H9 (cell line): ENCODE measurements at regions not wholly inside any gene's neighbourhood (a gene's known extent, or its start where the extent isn't known, plus 50 kb on each side); places are given as distances from the start of the nearest gene placed in this dataset.

Source experiments
- DNase-seq: peaks from one replicate; pipeline ENCODE4 v3.0.0-alpha.2; 2017
- H2AFZ ChIP-seq: one replicate; pipeline ENCODE4 v1.6.1; 2013; ENCODE audit warnings: mild to moderate bottlenecking, low read length, control low read depth, moderate library complexity
- H2AK5ac ChIP-seq: 2 replicates; pipeline ENCODE4 v1.6.1; 2013; ENCODE audit warnings: low read length, control low read depth, mixed read lengths; ENCODE audit not compliant: insufficient read length
- H2BK120ac ChIP-seq: one replicate; pipeline ENCODE4 v1.6.1; 2013; ENCODE audit warnings: low read depth, mild to moderate bottlenecking, low read length, control low read depth, inconsistent platforms; ENCODE audit not compliant: poor library complexity, severe bottlenecking
- H2BK12ac ChIP-seq: 2 replicates; pipeline ENCODE4 v1.6.1; 2013; ENCODE audit warnings: low read length, control low read depth, mixed read lengths, low read depth; ENCODE audit not compliant: insufficient read length
- H2BK15ac ChIP-seq: 2 replicates; pipeline ENCODE4 v1.6.1; 2013; ENCODE audit warnings: low read depth, low read length, control low read depth
- H2BK20ac ChIP-seq: one replicate; pipeline ENCODE4 v1.6.1; 2013; ENCODE audit warnings: low read depth, mild to moderate bottlenecking, low read length, control low read depth, inconsistent platforms; ENCODE audit not compliant: poor library complexity, severe bottlenecking
- H2BK5ac ChIP-seq: 2 replicates; pipeline ENCODE4 v1.6.1; 2013; ENCODE audit warnings: low read length, control low read depth, mixed read lengths; ENCODE audit not compliant: insufficient read length
- H3K14ac ChIP-seq: 2 replicates; pipeline ENCODE4 v1.6.1; 2013; ENCODE audit warnings: low read length, control low read depth; ENCODE audit not compliant: insufficient read depth
- H3K18ac ChIP-seq: 2 replicates; pipeline ENCODE4 v1.6.1; 2013; ENCODE audit warnings: low read depth, mild to moderate bottlenecking, mixed read lengths, low read length, control low read depth; ENCODE audit not compliant: insufficient read length
- H3K23ac ChIP-seq: 2 replicates; pipeline ENCODE4 v1.6.1; 2013; ENCODE audit warnings: low read length, control low read depth, mixed read lengths, low read depth; ENCODE audit not compliant: insufficient read length
- H3K23me2 ChIP-seq: 2 replicates; pipeline ENCODE4 v1.6.1; 2013; ENCODE audit warnings: low read depth, mild to moderate bottlenecking, mixed read lengths, low read length, control low read depth; ENCODE audit not compliant: insufficient read length, poor library complexity, severe bottlenecking
- H3K27ac ChIP-seq: 2 replicates; pipeline ENCODE4 v1.5.1; 2013; ENCODE audit warnings: low read length, control low read depth, mixed read lengths, low read depth; ENCODE audit not compliant: insufficient read length
- H3K27me3 ChIP-seq: 2 replicates; pipeline ENCODE4 v1.6.1; 2013; ENCODE audit warnings: low read length, control low read depth, inconsistent platforms; ENCODE audit not compliant: insufficient read depth
- H3K4ac ChIP-seq: 2 replicates; pipeline ENCODE4 v1.6.1; 2013; ENCODE audit warnings: low read depth, mild to moderate bottlenecking, control low read depth, inconsistent platforms, low read length, moderate library complexity
- H3K4me1 ChIP-seq: 2 replicates; pipeline ENCODE4 v1.6.1; 2013; ENCODE audit warnings: low read length, control low read depth, inconsistent platforms; ENCODE audit not compliant: insufficient read depth
- H3K4me2 ChIP-seq: 2 replicates; pipeline ENCODE4 v1.6.1; 2013; ENCODE audit warnings: low read length, control low read depth, mixed read lengths; ENCODE audit not compliant: insufficient read length, insufficient read depth
- H3K56ac ChIP-seq: 2 replicates; pipeline ENCODE4 v1.6.1; 2013; ENCODE audit warnings: low read depth, mild to moderate bottlenecking, mixed read lengths, low read length, control low read depth; ENCODE audit not compliant: insufficient read length
- H3K79me1 ChIP-seq: 2 replicates; pipeline ENCODE4 v1.6.1; 2013; ENCODE audit warnings: low read depth, mild to moderate bottlenecking, moderate library complexity, low read length, control low read depth, inconsistent platforms; ENCODE audit not compliant: insufficient read depth, poor library complexity, severe bottlenecking
- H3K79me2 ChIP-seq: 2 replicates; pipeline ENCODE4 v1.6.1; 2013; ENCODE audit warnings: low read length, control low read depth, inconsistent platforms; ENCODE audit not compliant: insufficient read depth
- H3K9ac ChIP-seq: 2 replicates; pipeline ENCODE4 v1.6.1; 2013; ENCODE audit warnings: low read length, control low read depth, mixed read lengths; ENCODE audit not compliant: insufficient read length; ENCODE audit errors: extremely low read depth
- H3K9me3 ChIP-seq: one replicate; pipeline ENCODE4 v1.6.1; 2013; ENCODE audit warnings: low read depth, low read length, inconsistent platforms; ENCODE audit not compliant: control insufficient read depth
- H3T11ph ChIP-seq: one replicate; pipeline ENCODE4 v1.6.1; 2013; ENCODE audit warnings: mild to moderate bottlenecking, low read length, control low read depth, inconsistent platforms
- H4K20me1 ChIP-seq: one replicate; pipeline ENCODE4 v1.6.1; 2013; ENCODE audit not compliant: control insufficient read depth, insufficient read length, insufficient read depth
- H4K5ac ChIP-seq: 2 replicates; pipeline ENCODE4 v1.6.1; 2013; ENCODE audit warnings: low read depth, mild to moderate bottlenecking, mixed read lengths, low read length, control low read depth; ENCODE audit not compliant: insufficient read length
- H4K8ac ChIP-seq: replicated peaks from 2 replicates; pipeline ENCODE4 v1.6.1; 2013; ENCODE audit warnings: low read length, control low read depth, mixed read lengths, low read depth; ENCODE audit not compliant: insufficient read length
- H4K91ac ChIP-seq: 2 replicates; pipeline ENCODE4 v1.6.1; 2013; ENCODE audit warnings: low read depth, mild to moderate bottlenecking, moderate library complexity, mixed read lengths, low read length, control low read depth; ENCODE audit not compliant: insufficient read length
- H3K27ac Mint-ChIP-seq, 3 experiments: 2 replicates in 2 of 3; 3 replicates in 1 of 3; pipeline ENCODE4 v1.8.0; 2020 to 2021; ENCODE audit warnings: mixed read lengths in 3 of 3, mild to moderate bottlenecking in 1 of 3, moderate library complexity in 1 of 3
- H3K27me3 Mint-ChIP-seq: 2 replicates; pipeline ENCODE4 v1.8.0; 2021; ENCODE audit warnings: low read depth, mild to moderate bottlenecking, moderate library complexity, mixed read lengths
- H3K36me3 Mint-ChIP-seq, 3 experiments: 2 replicates in 2 of 3; 3 replicates in 1 of 3; pipeline ENCODE4 v1.8.0; 2020 to 2021; ENCODE audit warnings: low read depth in 3 of 3, mixed read lengths in 3 of 3; ENCODE audit not compliant: insufficient read depth in 1 of 3
- H3K4me1 Mint-ChIP-seq, 2 experiments: 2 replicates each; pipeline ENCODE4 v1.8.0; 2020; ENCODE audit warnings: mixed read lengths in 2 of 2
- H3K4me3 Mint-ChIP-seq, 2 experiments: 2 replicates in 1 of 2; 3 replicates in 1 of 2; pipeline ENCODE4 v1.8.0; 2020 to 2021; ENCODE audit warnings: mild to moderate bottlenecking in 2 of 2, mixed read lengths in 2 of 2, moderate library complexity in 1 of 2
- H3K9me3 Mint-ChIP-seq, 2 experiments: 2 replicates in 1 of 2; 3 replicates in 1 of 2; pipeline ENCODE4 v1.8.0; 2020; ENCODE audit warnings: mild to moderate bottlenecking in 2 of 2, mixed read lengths in 2 of 2, moderate library complexity in 1 of 2
- CTCF ChIP-seq: fragments of 200-600 bp; sonication (generic); conservative IDR thresholded peaks from 3 replicates; pipeline ENCODE4 v1.8.0; 2021; ENCODE audit warnings: antibody characterized with exemption, mild to moderate bottlenecking
- WGBS: extraction: QIAGEN DNeasy Blood & Tissue Kit; methylation state at CpG from one replicate; pipeline ENCODE4 v1.1.7; 2013; ENCODE audit warnings: missing lambda C conversion rate, low lambda C conversion rate, mixed read lengths; ENCODE audit not compliant: insufficient read length; ENCODE audit errors: extremely low coverage; 5-methylcytosine and 5-hydroxymethylcytosine counted together

DNA sequence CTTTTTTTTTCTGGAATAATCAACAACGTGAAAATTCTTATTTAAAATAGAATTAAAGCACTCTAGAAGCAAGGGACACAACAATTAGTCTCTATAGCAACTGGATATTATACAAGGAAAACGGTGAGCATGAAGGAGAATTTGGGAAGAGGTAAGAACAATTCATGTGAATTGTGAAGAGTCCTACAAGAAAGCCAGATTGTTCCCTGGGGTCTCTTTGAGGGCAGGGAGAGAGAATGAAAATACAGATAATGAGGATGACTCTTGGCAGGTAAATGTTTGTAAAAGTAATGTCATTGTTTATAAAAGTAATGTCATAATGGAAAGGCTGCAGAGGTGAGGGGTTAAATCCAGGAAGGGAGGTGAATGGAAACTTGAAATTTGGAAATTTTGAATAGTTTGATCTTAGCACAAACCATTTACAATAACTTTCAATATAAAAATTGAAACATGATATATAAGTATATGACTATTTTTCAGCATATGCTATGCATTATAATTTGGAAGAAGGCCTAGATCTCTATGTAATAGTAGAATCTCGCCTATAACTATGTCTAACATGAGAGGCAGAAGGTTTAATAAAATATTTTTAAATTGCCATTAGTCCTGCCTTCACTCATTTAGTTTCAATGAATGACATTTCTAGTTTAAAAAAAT is 378.8 kb upstream of the DCN start:
- H3K79me1 ChIP-seq, result no peaks in the 10 kb centered on the region
- H3K79me2 ChIP-seq, result no peaks in the 10 kb centered on the region
- no peak overlapping the region for H3K56ac ChIP-seq
- Mint-ChIP-seq H3K27ac (no peak overlapping the region), H3K9me3 (peaks cover 0 to 3% of the 10 kb centered on the region in 2 experiments; a peak in 4 of 5 replicates), H3K36me3 (peaks cover 0 to 6% (median 0%) of the 10 kb centered on the region in 3 experiments; a peak in 1 of 7 replicates), H3K4me3 (no peak overlapping the region), H3K27me3 (no peaks in the 10 kb centered on the region), H3K4me1 (peaks cover 10 to 12% of the 10 kb centered on the region in 2 experiments; a peak in 3 of 4 replicates)
- H2BK120ac ChIP-seq, result no peak overlapping the region
- H2AK5ac ChIP-seq, result no peak overlapping the region
- H3K23ac ChIP-seq, result no peak overlapping the region
- no CpG with 5 or more reads among the region's 3 CpGs for WGBS
- no peaks in the 10 kb centered on the region for H3K4me1 ChIP-seq
- H3K14ac ChIP-seq, result no peak overlapping the region
- no peak overlapping the region for H2BK20ac ChIP-seq
- no peak overlapping the region for H2BK5ac ChIP-seq
- H3K9ac ChIP-seq, result no peak overlapping the region
- H3K4ac ChIP-seq, result no peak overlapping the region
- H4K8ac ChIP-seq, result no peak overlapping the region
- no peak overlapping the region for H3K18ac ChIP-seq
- H2BK15ac ChIP-seq, result no peak overlapping the region
- no peaks in the 10 kb centered on the region for H4K20me1 ChIP-seq
- DNase-seq, result no peak
- no peaks in the 10 kb centered on the region for H3K23me2 ChIP-seq
- no peak overlapping the region for H4K5ac ChIP-seq
- no peak overlapping the region for H2BK12ac ChIP-seq
- TF ChIP-seq CTCF, result no peak
- H3K27me3 ChIP-seq, result no peaks in the 10 kb centered on the region
- no peaks in the 10 kb centered on the region for H3K9me3 ChIP-seq
- no peak overlapping the region for H3K27ac ChIP-seq
- no peak overlapping the region for H3K4me2 ChIP-seq
- H2AFZ ChIP-seq, result no peak overlapping the region
- H3T11ph ChIP-seq, result no peak overlapping the region
- H4K91ac ChIP-seq, result no peak overlapping the region
